ENCODE measurements at regions not wholly inside any gene's neighbourhood (a gene's known extent, or its start where the extent isn't known, plus 50 kb on each side); places are given as distances from the start of the nearest gene placed in this dataset.

GRCh38 chr13:90542959-90543505 lies 804.5 kb upstream of the MIR17HG start:
- no peak for DNase-seq (ENCODE audit: extremely low spot score)
- 80% methylated on average over 4 of the region's 4 CpGs for WGBS
- H3K27ac ChIP-seq (ENCODE audit: low read depth) = no peak overlapping the region
- H3K4me3 ChIP-seq (ENCODE audit: low read depth, low read length) = no peak overlapping the region
- H3K36me3 ChIP-seq (ENCODE audit: insufficient read depth) = no peaks in the 10 kb centered on the region
- no peaks in the 10 kb centered on the region for H3K4me1 ChIP-seq (ENCODE audit: insufficient read depth)

- DNase-seq (ENCODE audit: extremely low spot score) = no peak
- Histone ChIP-seq H3K36me3 (ENCODE audit: insufficient read depth) (no peaks in the 10 kb centered on the region), H3K4me3 (ENCODE audit: low read depth, low read length) (no peak overlapping the region), H3K27ac (ENCODE audit: low read depth) (no peak overlapping the region), H3K4me1 (ENCODE audit: insufficient read depth) (no peaks in the 10 kb centered on the region)
- 96% methylated on average over 4 of the region's 4 CpGs for WGBS
Observed at GRCh38 chr13:90545070-90545840, 802.2 kb upstream of the MIR17HG start.

GRCh38 chr13:90547272-90547790 lies 800.2 kb upstream of the MIR17HG start:
- 84% methylated on average over 2 of the region's 2 CpGs for WGBS
- no peak for DNase-seq (ENCODE audit: extremely low spot score)
- no peak overlapping the region for H3K27ac ChIP-seq (ENCODE audit: low read depth)
- H3K36me3 ChIP-seq (ENCODE audit: insufficient read depth) = no peaks in the 10 kb centered on the region
- H3K4me3 ChIP-seq (ENCODE audit: low read depth, low read length) = no peak overlapping the region
- H3K4me1 ChIP-seq (ENCODE audit: insufficient read depth) = no peaks in the 10 kb centered on the region

- WGBS = 85% methylated on average over 3 of the region's 3 CpGs
- Histone ChIP-seq H3K36me3 (ENCODE audit: insufficient read depth) (no peaks in the 10 kb centered on the region), H3K27ac (ENCODE audit: low read depth) (no peak overlapping the region), H3K4me3 (ENCODE audit: low read depth, low read length) (no peak overlapping the region), H3K4me1 (ENCODE audit: insufficient read depth) (no peaks in the 10 kb centered on the region)
- DNase-seq (ENCODE audit: extremely low spot score) = no peak
Observed at GRCh38 chr13:90551253-90551652, 796.2 kb upstream of the MIR17HG start.

GRCh38 chr13:90552702-90553101 lies 794.8 kb upstream of the MIR17HG start:
- Histone ChIP-seq H3K4me3 (ENCODE audit: low read depth, low read length) (no peak overlapping the region), H3K4me1 (ENCODE audit: insufficient read depth) (no peaks in the 10 kb centered on the region), H3K27ac (ENCODE audit: low read depth) (no peak overlapping the region), H3K36me3 (ENCODE audit: insufficient read depth) (no peaks in the 10 kb centered on the region)
- WGBS = 71% methylated on average over 2 of the region's 2 CpGs
- DNase-seq (ENCODE audit: extremely low spot score) = no peak

GRCh38 chr13:90553159-90553558 lies 794.3 kb upstream of the MIR17HG start:
- H3K4me3 ChIP-seq (ENCODE audit: low read depth, low read length) = no peak overlapping the region
- no peak for DNase-seq (ENCODE audit: extremely low spot score)
- WGBS = 64% methylated on average over 3 of the region's 3 CpGs
- H3K27ac ChIP-seq (ENCODE audit: low read depth) = no peak overlapping the region
- no peaks in the 10 kb centered on the region for H3K36me3 ChIP-seq (ENCODE audit: insufficient read depth)
- no peaks in the 10 kb centered on the region for H3K4me1 ChIP-seq (ENCODE audit: insufficient read depth)

GRCh38 chr13:90557626-90558025 lies 789.9 kb upstream of the MIR17HG start:
- no peak for DNase-seq (ENCODE audit: extremely low spot score)
- H3K36me3 ChIP-seq (ENCODE audit: insufficient read depth) = no peaks in the 10 kb centered on the region
- WGBS = 95% methylated on average over 2 of the region's 2 CpGs
- H3K4me1 ChIP-seq (ENCODE audit: insufficient read depth) = no peaks in the 10 kb centered on the region
- no peak overlapping the region for H3K27ac ChIP-seq (ENCODE audit: low read depth)
- no peak overlapping the region for H3K4me3 ChIP-seq (ENCODE audit: low read depth, low read length)

- no peak overlapping the region for H3K27ac ChIP-seq (ENCODE audit: low read depth)
- no peak overlapping the region for H3K4me3 ChIP-seq (ENCODE audit: low read depth, low read length)
- no peak for DNase-seq (ENCODE audit: extremely low spot score)
- no peaks in the 10 kb centered on the region for H3K4me1 ChIP-seq (ENCODE audit: insufficient read depth)
- WGBS = 55% methylated on average over 1 of the region's 1 CpG
- no peaks in the 10 kb centered on the region for H3K36me3 ChIP-seq (ENCODE audit: insufficient read depth)
Observed at GRCh38 chr13:90562443-90562842, 785.0 kb upstream of the MIR17HG start.

- WGBS = 87% methylated on average over 7 of the region's 7 CpGs
- Histone ChIP-seq H3K36me3 (ENCODE audit: insufficient read depth) (no peaks in the 10 kb centered on the region), H3K4me3 (ENCODE audit: low read depth, low read length) (no peak overlapping the region), H3K27ac (ENCODE audit: low read depth) (no peak overlapping the region), H3K4me1 (ENCODE audit: insufficient read depth) (no peaks in the 10 kb centered on the region)
- DNase-seq (ENCODE audit: extremely low spot score) = no peak
Observed at GRCh38 chr13:90564096-90564495, 783.4 kb upstream of the MIR17HG start.

- no peak overlapping the region for H3K27ac ChIP-seq (ENCODE audit: low read depth)
- H3K4me1 ChIP-seq (ENCODE audit: insufficient read depth) = no peaks in the 10 kb centered on the region
- H3K36me3 ChIP-seq (ENCODE audit: insufficient read depth) = no peaks in the 10 kb centered on the region
- H3K4me3 ChIP-seq (ENCODE audit: low read depth, low read length) = no peak overlapping the region
- 73% methylated on average over 1 of the region's 1 CpG for WGBS
- DNase-seq (ENCODE audit: extremely low spot score) = no peak
Observed at GRCh38 chr13:90564566-90564965, 782.9 kb upstream of the MIR17HG start.

- no peak overlapping the region for H3K27ac ChIP-seq (ENCODE audit: low read depth)
- H3K36me3 ChIP-seq (ENCODE audit: insufficient read depth) = no peaks in the 10 kb centered on the region
- no peak for DNase-seq (ENCODE audit: extremely low spot score)
- no peaks in the 10 kb centered on the region for H3K4me1 ChIP-seq (ENCODE audit: insufficient read depth)
- 85% methylated on average over 3 of the region's 3 CpGs for WGBS
- H3K4me3 ChIP-seq (ENCODE audit: low read depth, low read length) = no peak overlapping the region
Observed at GRCh38 chr13:90565985-90566713, 781.3 kb upstream of the MIR17HG start.

GRCh38 chr13:90568165-90568564 lies 779.3 kb upstream of the MIR17HG start:
- Histone ChIP-seq H3K36me3 (ENCODE audit: insufficient read depth) (no peaks in the 10 kb centered on the region), H3K4me3 (ENCODE audit: low read depth, low read length) (no peak overlapping the region), H3K4me1 (ENCODE audit: insufficient read depth) (no peaks in the 10 kb centered on the region), H3K27ac (ENCODE audit: low read depth) (no peak overlapping the region)
- DNase-seq (ENCODE audit: extremely low spot score) = no peak

- Histone ChIP-seq H3K4me1 (ENCODE audit: insufficient read depth) (no peaks in the 10 kb centered on the region), H3K27ac (ENCODE audit: low read depth) (no peak overlapping the region), H3K4me3 (ENCODE audit: low read depth, low read length) (no peak overlapping the region), H3K36me3 (ENCODE audit: insufficient read depth) (no peaks in the 10 kb centered on the region)
- 95% methylated on average over 5 of the region's 5 CpGs for WGBS
- no peak for DNase-seq (ENCODE audit: extremely low spot score)
Observed at GRCh38 chr13:90576067-90576466, 771.4 kb upstream of the MIR17HG start.

- DNase-seq (ENCODE audit: extremely low spot score) = no peak
- Histone ChIP-seq H3K4me3 (ENCODE audit: low read depth, low read length) (no peak overlapping the region), H3K27ac (ENCODE audit: low read depth) (no peak overlapping the region), H3K36me3 (ENCODE audit: insufficient read depth) (no peaks in the 10 kb centered on the region), H3K4me1 (ENCODE audit: insufficient read depth) (no peaks in the 10 kb centered on the region)
- WGBS = 47% methylated on average over 2 of the region's 2 CpGs
Observed at GRCh38 chr13:90577726-90578125, 769.8 kb upstream of the MIR17HG start.

Data from urinary bladder (tissue), 3 donors.